HEK293 (cell line): ENCODE measurements at regions not wholly inside any gene's neighbourhood (a gene's known extent, or its start where the extent isn't known, plus 50 kb on each side); places are given as distances from the start of the nearest gene placed in this dataset.

Experiments
- CTCF ChIA-PET: fragments of 350-600 bp; formaldehyde crosslinking; extraction: SDS; loops from one replicate; lab custom pipeline; 2021; ENCODE audit warnings: antibody characterized with exemption; lab: Yijun Ruan, JAX
- POLR2A ChIA-PET: fragments of 300-600 bp; formaldehyde crosslinking; extraction: SDS; loops from one replicate; lab custom pipeline; 2020; ENCODE audit warnings: antibody characterized with exemption, inconsistent platforms; lab: Yijun Ruan, JAX
- H3K27ac ChIP-seq: fragments of 200-500 bp; sonication (Bioruptor generic); 2 replicates; pipeline ENCODE4 v1.5.1; 2014; ENCODE audit warnings: low read depth, low read length, control low read depth, inconsistent platforms; ENCODE audit errors: extremely low read depth
- H3K36me3 ChIP-seq, 2 experiments: fragments of 200-500 bp in 1 of 2; sonication (Bioruptor generic) in 1 of 2; 1 replicate in 1 of 2; 2 replicates in 1 of 2; pipeline ENCODE4 v1.5.1; 2014 to 2017; ENCODE audit warnings: inconsistent platforms in 2 of 2, low read length in 2 of 2; ENCODE audit not compliant: control insufficient read depth in 2 of 2, insufficient read depth in 1 of 2
- H3K4me1 ChIP-seq: fragments of 200-500 bp; sonication (Bioruptor generic); 2 replicates; pipeline ENCODE4 v1.5.1; 2014; ENCODE audit warnings: mild to moderate bottlenecking, low read length, inconsistent platforms; ENCODE audit not compliant: control insufficient read depth, insufficient read depth
- H3K4me3 ChIP-seq: 2 replicates; pipeline ENCODE4 v1.5.1; 2011; ENCODE audit warnings: low read depth, mild to moderate bottlenecking, control low read depth, low read length, moderate library complexity
- H3K9me3 ChIP-seq: fragments of 200-500 bp; sonication (Bioruptor generic); 2 replicates; pipeline ENCODE4 v1.5.1; 2014; ENCODE audit warnings: low read depth, low read length, inconsistent platforms; ENCODE audit not compliant: control insufficient read depth, insufficient read depth
- GLIS1 ChIP-seq: fragments of 450-650 bp; formaldehyde crosslinking; IDR thresholded peaks from 2 replicates; pipeline ENCODE4 v1.5.1; 2016; ENCODE audit warnings: missing biosample characterization, missing genetic modification characterization
- HOXC10 ChIP-seq: sonication (generic); formaldehyde crosslinking; IDR thresholded peaks from 2 replicates; pipeline ENCODE4 v1.8.1; 2023; ENCODE audit warnings: mild to moderate bottlenecking, missing genetic modification reagents
- KLF8 ChIP-seq: fragments of 450-650 bp; formaldehyde crosslinking; IDR thresholded peaks from 2 replicates; pipeline ENCODE4 v1.5.1; 2016; ENCODE audit warnings: missing biosample characterization, missing genetic modification characterization
- PRDM1 ChIP-seq: fragments of 450-650 bp; formaldehyde crosslinking; IDR thresholded peaks from 2 replicates; pipeline ENCODE4; 2016; ENCODE audit warnings: missing biosample characterization, missing genetic modification characterization
- TRIM28 ChIP-seq: IDR thresholded peaks from 2 replicates; pipeline ENCODE4 v1.6.1; 2011; ENCODE audit warnings: low read length, control low read depth, borderline replicate concordance
- ZBTB1 ChIP-seq: fragments of 450-650 bp; formaldehyde crosslinking; IDR thresholded peaks from 2 replicates; pipeline ENCODE4 v1.5.1; 2016; ENCODE audit warnings: missing biosample characterization, missing genetic modification characterization
- ZFP3 ChIP-seq: fragments of 450-650 bp; formaldehyde crosslinking; IDR thresholded peaks from 2 replicates; pipeline ENCODE4 v1.5.1; 2016; ENCODE audit warnings: low read depth, missing biosample characterization, missing genetic modification characterization
- ZIC2 ChIP-seq: fragments of 450-650 bp; formaldehyde crosslinking; IDR thresholded peaks from 2 replicates; pipeline ENCODE4 v1.5.1; 2016; ENCODE audit warnings: missing biosample characterization, missing genetic modification characterization
- ZNF138 ChIP-seq: fragments of 450-650 bp; formaldehyde crosslinking; IDR thresholded peaks from 2 replicates; pipeline ENCODE4 v1.5.1; 2016; ENCODE audit warnings: missing biosample characterization, missing genetic modification characterization, borderline replicate concordance
- ZNF169 ChIP-seq: fragments of 450-650 bp; formaldehyde crosslinking; IDR thresholded peaks from 2 replicates; pipeline ENCODE4 v1.5.1; 2016; ENCODE audit warnings: missing biosample characterization, missing genetic modification characterization
- ZNF223 ChIP-seq: fragments of 450-650 bp; formaldehyde crosslinking; IDR thresholded peaks from 2 replicates; pipeline ENCODE4 v1.5.1; 2016; ENCODE audit warnings: missing biosample characterization, missing genetic modification characterization
- ZNF707 ChIP-seq: fragments of 450-650 bp; formaldehyde crosslinking; IDR thresholded peaks from 2 replicates; pipeline ENCODE4 v1.5.1; 2016; ENCODE audit warnings: missing biosample characterization, missing genetic modification characterization
- ZNF776 ChIP-seq: fragments of 450-650 bp; formaldehyde crosslinking; IDR thresholded peaks from 2 replicates; pipeline ENCODE4 v1.5.0; 2017; ENCODE audit warnings: missing biosample characterization, missing genetic modification characterization, borderline replicate concordance
- TF ChIP-seq, protein P1 (sequence below): fragments of 450-650 bp; formaldehyde crosslinking; IDR thresholded peaks from 2 replicates; pipeline ENCODE4 v1.5.0; 2017; ENCODE audit warnings: missing biosample characterization, missing genetic modification characterization, borderline replicate concordance
- TF ChIP-seq, protein P2 (sequence below): fragments of 450-650 bp; formaldehyde crosslinking; IDR thresholded peaks from 2 replicates; pipeline ENCODE4 v1.5.1; 2016; ENCODE audit warnings: missing biosample characterization, missing genetic modification characterization
- TF ChIP-seq, protein P3 (sequence below): fragments of 450-650 bp; formaldehyde crosslinking; IDR thresholded peaks from 2 replicates; pipeline ENCODE4 v1.5.1; 2016; ENCODE audit warnings: missing biosample characterization, missing genetic modification characterization, low read depth

DNA sequence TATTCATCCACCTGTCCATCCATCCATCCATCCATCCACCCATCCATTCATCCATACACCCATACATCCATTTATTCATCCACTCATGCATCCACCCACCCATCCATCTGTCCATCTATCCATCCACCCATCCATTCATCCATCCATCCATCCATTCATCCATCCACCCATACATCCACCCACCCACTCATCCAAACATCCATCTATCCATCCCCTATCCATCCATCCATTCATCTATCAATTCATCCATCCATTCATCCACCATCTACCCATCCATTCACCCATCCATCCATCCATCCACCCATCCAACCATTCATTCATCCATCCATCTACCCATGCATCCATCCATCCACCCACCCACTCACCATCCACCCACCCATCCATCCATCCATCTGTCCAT lies 142.6 kb upstream of the SFSWAP start (continued):
- TF ChIP-seq, protein P1, sequence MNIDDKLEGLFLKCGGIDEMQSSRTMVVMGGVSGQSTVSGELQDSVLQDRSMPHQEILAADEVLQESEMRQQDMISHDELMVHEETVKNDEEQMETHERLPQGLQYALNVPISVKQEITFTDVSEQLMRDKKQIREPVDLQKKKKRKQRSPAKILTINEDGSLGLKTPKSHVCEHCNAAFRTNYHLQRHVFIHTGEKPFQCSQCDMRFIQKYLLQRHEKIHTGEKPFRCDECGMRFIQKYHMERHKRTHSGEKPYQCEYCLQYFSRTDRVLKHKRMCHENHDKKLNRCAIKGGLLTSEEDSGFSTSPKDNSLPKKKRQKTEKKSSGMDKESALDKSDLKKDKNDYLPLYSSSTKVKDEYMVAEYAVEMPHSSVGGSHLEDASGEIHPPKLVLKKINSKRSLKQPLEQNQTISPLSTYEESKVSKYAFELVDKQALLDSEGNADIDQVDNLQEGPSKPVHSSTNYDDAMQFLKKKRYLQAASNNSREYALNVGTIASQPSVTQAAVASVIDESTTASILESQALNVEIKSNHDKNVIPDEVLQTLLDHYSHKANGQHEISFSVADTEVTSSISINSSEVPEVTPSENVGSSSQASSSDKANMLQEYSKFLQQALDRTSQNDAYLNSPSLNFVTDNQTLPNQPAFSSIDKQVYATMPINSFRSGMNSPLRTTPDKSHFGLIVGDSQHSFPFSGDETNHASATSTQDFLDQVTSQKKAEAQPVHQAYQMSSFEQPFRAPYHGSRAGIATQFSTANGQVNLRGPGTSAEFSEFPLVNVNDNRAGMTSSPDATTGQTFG (tag by site-specific recombination), result 0 out of 2 replicates have a peak, but pooled peaks have one; percentile 13

DNA sequence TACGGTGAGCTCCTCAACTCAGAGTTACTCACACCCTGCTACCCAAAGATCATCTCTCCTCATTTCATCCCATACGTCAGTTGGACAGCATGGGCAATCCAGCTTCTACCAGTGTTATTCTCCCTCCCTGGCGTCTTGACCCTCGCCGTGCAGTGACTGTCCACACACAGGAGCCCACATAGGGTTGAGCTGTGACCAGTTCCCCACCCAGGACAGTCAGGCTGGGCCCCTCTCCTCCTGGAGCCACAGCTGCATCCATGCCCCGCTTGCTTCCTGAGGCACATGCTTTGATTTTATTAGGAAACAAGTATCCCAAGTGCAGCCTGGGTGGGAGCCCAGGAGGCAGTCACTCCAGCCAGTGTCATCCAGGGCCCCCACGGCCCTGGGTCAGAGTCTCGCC lies 140.3 kb upstream of the SFSWAP start:
- H3K9me3 ChIP-seq, result no peaks in the 10 kb centered on the region
- no peaks in the 10 kb centered on the region for H3K4me1 ChIP-seq
- POLR2A ChIA-PET, result no interaction called here
- no peak for TF ChIP-seq GLIS1 (tag by site-specific recombination)
- no peak for TF ChIP-seq ZNF138 (tag by site-specific recombination)
- TF ChIP-seq PRDM1 (tag by site-specific recombination), result no peak
- no peak for TF ChIP-seq ZNF223
- TF ChIP-seq ZNF776 (tag by site-specific recombination), result no peak
- TF ChIP-seq KLF8, result no peak
- TF ChIP-seq, protein P2, sequence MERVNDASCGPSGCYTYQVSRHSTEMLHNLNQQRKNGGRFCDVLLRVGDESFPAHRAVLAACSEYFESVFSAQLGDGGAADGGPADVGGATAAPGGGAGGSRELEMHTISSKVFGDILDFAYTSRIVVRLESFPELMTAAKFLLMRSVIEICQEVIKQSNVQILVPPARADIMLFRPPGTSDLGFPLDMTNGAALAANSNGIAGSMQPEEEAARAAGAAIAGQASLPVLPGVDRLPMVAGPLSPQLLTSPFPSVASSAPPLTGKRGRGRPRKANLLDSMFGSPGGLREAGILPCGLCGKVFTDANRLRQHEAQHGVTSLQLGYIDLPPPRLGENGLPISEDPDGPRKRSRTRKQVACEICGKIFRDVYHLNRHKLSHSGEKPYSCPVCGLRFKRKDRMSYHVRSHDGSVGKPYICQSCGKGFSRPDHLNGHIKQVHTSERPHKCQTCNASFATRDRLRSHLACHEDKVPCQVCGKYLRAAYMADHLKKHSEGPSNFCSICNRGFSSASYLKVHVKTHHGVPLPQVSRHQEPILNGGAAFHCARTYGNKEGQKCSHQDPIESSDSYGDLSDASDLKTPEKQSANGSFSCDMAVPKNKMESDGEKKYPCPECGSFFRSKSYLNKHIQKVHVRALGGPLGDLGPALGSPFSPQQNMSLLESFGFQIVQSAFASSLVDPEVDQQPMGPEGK (tag by site-specific recombination), result no peak
- TF ChIP-seq, protein P3, sequence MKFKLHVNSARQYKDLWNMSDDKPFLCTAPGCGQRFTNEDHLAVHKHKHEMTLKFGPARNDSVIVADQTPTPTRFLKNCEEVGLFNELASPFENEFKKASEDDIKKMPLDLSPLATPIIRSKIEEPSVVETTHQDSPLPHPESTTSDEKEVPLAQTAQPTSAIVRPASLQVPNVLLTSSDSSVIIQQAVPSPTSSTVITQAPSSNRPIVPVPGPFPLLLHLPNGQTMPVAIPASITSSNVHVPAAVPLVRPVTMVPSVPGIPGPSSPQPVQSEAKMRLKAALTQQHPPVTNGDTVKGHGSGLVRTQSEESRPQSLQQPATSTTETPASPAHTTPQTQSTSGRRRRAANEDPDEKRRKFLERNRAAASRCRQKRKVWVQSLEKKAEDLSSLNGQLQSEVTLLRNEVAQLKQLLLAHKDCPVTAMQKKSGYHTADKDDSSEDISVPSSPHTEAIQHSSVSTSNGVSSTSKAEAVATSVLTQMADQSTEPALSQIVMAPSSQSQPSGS (tag by site-specific recombination), result no peak
- no peak for TF ChIP-seq ZNF169 (tag by site-specific recombination)
- no peak for TF ChIP-seq HOXC10 (CRISPR knock-in tag)
- TF ChIP-seq ZNF707 (tag by site-specific recombination), result no peak
- no peak for TF ChIP-seq ZBTB1 (tag by site-specific recombination)
- TF ChIP-seq ZFP3, result no peak
- TF ChIP-seq TRIM28, result no peak
- H3K27ac ChIP-seq, result no peak overlapping the region
- no peaks in the 10 kb centered on the region for H3K36me3 ChIP-seq
- no peak overlapping the region for H3K4me3 ChIP-seq
- CTCF ChIA-PET, result no interaction called here

DNA sequence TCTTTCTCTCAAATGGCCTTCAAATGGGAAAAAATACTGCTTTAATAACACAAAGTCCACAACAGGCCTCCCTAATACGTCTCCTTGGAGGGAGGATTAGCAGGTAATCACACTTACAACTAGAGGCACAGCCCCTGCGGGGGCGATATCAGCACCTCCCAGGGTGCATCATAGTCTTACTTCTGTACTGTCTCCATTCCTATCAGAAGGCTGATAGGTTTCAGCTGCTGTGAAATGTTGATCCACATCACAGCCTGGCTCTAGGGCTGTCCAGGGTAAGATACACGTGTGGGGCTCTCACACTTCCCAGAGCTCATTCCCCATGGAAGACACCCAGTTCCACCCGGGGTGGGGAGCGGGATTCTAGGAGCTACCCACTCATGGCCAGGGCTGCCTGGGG lies 139.1 kb upstream of the SFSWAP start:
- no peak overlapping the region for H3K4me3 ChIP-seq
- CTCF ChIA-PET, result no interaction called here
- TF ChIP-seq GLIS1 (tag by site-specific recombination), result no peak
- no peak for TF ChIP-seq KLF8
- TF ChIP-seq ZIC2, result 0 out of 2 replicates have a peak, but pooled peaks have one; percentile 14
- TF ChIP-seq, all 188 proteins: peak for 1
- no peaks in the 10 kb centered on the region for H3K9me3 ChIP-seq
- H3K36me3 ChIP-seq, result no peaks in the 10 kb centered on the region
- no peak overlapping the region for H3K27ac ChIP-seq
- POLR2A ChIA-PET, result no interaction called here
- no peaks in the 10 kb centered on the region for H3K4me1 ChIP-seq
